Activated naive CD4-positive, alpha-beta T cell treated with Interleukin-2 at 50 U/mL for 16 hours (primary cell): ENCODE measurements at regions not wholly inside any gene's neighbourhood (a gene's known extent, or its start where the extent isn't known, plus 50 kb on each side); places are given as distances from the start of the nearest gene placed in this dataset.
"Not testable (repeated sequence)": the region's sequence is repeated elsewhere in the genome, so short reads cannot be mapped to it uniquely, and the experiment has no call there.

Source experiments
- DNase-seq: peaks from one replicate; pipeline ENCODE4 v3.0.0-alpha.2; 2020

DNA sequence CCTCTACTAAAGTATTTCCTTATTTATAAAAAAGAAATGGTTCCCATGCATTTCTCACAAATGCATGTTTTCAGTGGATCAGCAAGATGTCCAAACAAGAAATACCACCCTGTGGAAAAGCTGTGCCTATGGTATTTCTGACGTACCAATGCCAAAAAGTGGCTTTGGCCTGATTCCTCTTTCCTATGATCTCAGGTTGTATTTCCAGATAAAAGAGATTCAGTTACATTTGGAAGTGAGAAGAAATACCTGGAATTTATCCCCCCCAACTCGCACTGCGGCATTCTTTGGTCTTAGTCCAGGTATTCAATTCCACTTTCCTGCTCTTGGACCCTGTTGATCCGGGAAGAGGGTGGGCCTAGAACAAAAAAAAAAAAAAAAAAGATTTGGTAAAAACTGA lies 815.9 kb upstream of the FRG1 start:
- no peak for DNase-seq

DNA sequence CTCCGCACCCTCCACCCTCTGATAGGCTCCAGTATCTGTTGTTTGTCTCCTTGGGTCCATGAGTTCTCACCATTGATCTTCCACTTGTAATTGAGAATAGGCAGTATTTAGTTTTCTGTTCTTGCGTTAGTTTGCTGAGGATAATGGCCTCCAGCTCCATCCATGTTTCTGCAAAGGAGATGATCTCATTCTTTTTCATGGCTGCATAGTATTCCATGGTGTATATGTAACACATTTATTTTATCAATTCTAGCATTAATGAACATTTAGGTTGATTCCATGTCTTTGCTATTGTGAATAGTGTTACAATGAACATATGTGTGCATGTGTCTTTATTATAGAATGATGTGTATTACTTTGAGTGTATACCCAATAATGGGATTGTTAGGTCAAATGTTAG lies 814.6 kb upstream of the FRG1 start:
- no peak for DNase-seq

DNA sequence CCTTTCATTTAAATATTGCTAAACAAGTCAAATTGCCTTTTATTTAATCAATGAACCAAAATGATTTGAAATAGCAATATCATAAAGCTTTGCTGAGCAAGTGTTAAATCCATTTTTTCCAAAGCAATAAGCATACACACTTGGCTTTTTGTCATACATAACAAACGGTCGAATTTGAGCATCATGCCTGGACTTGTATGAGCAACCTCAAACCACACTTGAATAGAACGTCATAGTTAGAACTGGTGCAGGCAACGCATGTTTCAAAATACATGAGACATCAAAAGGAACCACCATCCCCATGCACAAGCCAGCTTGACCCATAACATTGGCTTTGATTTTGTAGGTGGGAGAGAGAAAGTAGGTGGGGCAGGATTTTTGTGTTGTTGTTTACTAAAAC lies 812.3 kb upstream of the FRG1 start:
- DNase-seq: no peak

DNA sequence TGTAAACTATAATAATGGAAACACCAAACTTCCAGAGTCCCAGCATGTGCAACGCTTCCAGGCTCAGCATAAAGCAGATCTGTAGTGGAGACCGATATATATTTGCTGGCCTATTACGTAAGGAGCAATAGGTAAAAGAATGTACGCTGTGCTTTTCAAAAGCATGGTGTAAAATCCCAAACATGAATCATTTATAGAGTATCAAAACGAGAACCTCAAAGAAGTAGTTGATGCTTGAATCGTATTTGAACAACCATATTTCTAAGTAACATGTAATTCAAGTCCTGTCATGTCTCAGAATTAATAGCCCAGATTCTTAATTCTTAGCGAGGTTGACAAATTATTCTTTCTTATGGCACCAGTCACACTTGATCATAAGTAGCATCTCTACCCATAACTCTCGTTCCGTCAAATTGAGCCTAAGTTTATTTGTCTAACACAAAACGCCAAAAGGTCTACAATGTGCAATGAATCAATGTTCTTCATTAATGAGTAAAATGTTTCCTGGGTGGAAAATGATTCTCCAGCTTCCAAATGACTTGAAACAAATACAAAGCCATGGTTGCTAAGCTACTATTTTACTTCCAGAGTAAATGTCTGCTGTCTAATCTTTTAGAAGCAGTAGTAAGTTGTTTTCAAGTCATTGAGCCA lies 811.5 kb upstream of the FRG1 start:
- DNase-seq: no peak

DNA sequence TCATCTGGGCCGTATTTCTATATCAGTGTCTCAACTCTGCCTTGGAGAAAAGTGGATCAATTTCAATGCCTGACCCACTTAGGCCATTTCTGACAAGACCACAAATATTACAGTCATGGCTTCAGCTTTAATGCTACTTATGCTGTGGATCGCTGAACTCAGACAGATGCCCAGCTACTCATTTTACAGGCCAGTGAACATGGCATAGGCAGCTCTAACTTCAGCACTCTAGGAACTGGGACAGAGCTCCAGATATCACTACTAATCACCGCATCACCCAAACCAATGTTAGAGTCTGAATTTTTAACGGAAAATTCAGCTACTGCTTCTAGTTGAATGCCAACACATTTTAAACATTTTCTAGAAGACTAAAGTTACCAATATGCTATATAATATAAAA lies 809.6 kb upstream of the FRG1 start:
- DNase-seq: no peak

DNA sequence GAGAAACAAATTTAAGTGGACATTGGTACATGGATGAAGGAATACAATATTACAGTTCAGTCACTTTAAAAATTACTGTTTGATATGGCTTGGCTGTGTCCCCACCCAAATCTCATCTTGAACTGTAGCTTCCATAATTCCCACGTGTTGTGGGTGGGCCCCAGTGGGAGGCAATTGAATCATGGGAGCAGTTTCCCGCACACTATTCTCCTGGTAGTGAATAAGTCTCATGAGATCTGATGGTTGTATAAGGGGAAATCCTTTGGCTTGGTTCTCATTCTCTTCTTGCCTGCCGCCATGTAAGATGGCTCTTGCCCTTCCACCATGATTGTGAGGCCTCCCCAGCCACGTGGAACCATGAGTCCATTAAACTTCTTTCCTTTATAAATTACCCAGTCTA lies 804.2 kb upstream of the FRG1 start:
- no peak for DNase-seq

DNA sequence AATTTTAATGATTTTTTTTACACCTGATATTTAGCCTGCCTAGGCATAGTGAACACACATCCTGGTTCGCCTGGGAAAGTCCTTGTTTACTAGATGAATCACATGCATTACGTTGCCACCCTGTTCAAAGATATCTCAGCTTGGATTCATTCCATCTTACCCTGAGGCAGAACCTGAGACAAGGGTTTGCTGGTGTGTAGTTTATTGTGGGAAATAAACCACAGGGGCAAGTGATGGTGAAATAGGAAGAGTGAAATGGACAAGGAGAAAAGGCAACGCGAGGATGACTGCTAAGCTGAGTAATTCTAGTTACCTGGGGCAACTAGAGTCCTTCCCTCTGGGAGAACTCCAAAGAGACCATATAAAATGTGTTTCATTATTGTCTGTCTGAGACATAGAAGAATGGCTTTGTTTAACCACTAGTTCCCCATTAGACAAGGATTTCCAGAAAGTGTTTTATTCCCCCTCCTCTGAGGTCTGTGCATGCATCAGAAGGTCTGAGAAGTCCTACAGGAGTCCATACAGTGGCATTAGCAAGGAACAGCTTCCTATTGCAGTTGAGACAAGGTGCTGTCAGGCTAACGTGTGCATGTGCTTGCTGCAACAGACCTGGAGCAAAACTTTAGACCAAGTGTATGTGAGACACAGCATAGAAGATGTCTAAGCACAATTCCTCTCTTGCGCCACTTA lies 797.3 kb upstream of the FRG1 start:
- no peak for DNase-seq

DNA sequence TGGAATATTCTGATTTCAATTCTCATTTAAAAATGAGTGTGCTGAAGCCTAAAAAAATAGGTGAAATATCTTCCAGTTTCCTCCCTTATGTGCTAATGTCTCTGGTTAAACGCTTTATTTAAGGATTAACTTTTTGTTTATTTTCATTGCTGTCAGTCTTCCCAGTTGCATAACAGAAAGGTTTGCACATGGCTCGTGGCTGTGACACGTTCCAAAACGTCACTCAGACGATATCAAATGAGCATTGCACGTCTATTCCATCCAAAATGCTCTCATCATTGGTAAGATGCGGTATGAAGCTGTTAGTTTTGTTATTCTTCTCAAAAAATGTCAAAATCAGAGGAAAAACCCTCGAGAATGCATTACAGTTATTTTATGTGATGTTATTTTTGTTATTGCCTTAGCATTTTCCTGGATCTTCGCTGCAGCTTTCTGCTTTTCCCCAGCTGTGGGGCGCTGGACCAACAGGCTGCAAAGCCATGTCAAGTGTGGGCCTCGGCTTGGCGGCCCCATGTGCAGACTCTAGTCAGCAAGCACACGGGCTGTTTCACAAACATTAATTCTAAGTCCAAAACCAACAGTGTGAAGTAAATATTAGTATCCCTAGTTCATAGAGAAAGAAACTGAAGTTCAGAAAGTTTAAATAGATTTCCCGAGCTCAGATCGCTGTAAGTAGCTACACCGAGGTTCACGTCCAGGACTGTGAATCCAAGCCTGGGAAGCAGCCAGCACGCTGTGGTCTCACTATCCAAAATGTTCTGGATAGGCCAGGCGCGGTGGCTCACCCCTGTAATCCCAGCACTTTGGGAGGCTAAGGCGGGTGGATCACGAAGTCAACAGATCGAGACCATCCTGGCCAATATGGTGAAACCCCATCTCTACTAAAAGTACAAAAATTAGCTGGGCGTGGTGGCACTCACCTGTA lies 793.4 kb upstream of the FRG1 start:
- DNase-seq: no peak

DNA sequence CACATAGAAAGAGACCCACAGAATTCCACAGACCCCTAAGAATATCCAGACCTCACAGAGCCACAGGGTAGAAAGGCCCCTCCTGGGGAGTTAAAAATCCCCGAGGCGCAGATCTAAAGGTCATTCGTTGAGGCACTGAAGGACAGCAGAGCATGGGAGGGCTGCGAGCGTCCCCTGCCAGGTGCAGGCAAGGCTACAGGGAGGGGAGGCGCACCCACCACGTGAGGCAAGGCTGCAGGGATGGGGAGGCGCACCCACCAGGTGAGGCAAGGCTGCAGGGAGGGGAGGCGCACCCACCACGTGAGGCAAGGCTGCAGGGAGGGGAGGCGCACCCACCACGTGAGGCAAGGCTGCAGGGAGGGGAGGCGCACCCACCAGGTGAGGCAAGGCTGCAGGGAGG lies 785.6 kb upstream of the FRG1 start:
- DNase-seq: not testable (repeated sequence)

DNA sequence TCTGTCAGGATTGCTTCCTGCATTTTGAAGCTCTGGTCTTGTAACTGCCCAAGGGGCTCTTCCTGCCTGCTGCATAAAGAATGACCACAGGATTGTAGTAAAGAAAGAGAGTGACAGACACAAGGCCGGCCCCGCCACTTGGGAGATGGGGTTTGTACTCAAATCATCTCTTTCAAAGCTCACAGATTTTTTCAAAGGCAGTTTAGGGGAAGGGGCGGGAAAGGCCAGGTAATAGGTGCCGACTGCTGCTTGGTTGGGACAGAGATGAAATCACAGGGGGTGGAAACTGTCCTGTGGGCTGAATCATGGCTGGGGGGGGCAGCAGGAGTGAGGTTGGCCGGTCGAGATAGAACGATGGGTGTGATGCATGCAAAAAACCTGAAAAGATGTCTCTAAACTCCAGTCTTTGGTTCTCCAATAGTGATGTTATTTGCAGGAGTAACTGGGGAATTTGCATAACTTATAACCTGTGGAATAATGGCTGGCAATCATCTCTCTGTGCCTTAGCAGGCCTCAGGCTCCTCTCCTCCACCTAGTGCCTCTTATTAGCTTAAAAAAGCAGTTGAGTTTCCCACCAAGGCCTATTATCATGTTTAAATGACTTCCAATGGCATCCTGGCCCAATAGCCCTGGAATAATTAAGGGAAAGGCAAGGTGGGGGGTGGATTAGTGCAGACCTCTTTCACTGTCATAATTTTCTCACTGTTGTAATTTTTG lies 778.4 kb upstream of the FRG1 start:
- DNase-seq: no peak

DNA sequence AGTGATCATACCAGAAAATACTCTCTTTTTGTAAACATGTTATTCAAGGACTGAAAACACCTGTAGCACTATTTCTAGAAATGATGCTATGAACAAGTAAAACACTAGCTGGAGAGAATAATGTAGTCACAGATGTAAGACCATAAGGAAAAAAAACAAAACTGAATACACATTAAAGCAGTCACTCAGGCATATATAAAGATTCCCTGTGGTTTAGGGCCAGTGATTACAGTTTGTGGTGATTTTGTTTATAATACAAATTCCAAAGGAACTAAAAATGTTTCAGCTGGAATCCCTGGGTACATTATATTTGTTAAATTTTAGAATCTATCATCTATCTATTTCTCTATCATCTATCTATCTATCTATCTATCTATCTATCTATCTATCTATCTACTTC lies 777.8 kb upstream of the FRG1 start:
- DNase-seq: no peak

DNA sequence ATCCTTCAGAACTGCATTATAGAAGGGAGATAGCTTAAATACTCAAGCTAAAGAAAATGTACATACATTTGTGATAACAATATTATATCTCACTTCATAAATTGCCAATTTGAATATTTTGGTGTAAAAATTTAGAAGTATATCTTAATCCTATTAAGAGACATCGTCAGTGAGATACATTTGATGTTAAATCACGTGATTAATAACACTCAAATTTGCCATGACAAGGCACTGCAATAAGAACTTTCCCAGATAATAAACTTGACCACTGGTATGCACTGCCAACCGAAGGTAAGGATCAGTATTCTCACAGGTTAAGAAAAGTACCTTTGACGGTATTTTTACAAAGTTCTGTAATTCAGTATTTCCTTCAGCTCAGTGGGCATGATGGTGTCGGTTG lies 764.7 kb upstream of the FRG1 start:
- DNase-seq: no peak

DNA sequence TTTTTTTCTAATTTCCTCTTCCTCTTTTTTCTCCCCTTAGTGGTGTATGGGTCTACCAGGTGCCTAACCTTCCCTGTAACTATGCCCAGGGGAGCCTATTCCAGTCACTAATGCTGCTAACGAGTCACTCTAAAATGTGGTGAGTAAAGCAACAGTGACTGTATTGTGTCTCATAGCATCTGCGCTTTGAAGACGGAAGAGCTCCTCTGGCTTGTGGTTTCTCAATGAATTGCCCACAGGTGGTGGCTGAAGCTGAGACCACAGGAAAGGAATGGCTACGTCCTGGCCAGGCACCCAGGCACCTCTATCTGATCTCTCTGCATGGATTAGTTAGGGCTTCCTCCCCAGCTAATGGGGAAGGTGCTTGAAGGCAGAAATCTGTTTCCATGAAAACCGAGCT lies 763.5 kb upstream of the FRG1 start:
- no peak for DNase-seq

DNA sequence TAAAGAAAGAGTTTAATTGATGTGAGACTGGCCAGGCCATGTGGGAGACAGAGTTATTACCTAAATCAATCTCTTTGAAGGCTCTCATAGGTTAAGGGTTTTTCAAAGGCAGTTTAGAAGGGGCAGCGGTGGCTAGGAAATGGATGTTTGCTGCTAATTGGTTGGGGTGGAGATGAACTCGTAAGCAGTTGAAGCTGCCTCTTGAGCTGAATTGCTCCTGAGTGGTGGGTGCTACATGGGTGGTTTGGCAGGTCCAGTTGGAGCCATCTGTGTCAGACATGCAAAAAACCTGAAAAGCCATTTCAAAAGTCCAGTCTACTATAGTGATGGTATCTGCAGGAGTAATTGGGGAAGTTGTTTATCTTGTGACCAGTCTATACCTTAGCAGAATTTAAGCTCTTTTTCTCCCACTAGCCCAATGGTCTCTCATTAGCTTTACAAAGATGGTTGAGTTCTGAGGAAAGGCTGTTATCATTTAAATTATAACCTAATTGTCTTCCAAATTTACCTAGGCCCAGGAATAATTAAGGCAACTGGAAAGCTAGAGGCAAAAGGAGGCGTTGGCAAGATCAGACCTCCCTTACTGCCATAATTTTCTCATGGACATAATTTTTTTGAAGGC lies 762.4 kb upstream of the FRG1 start:
- no peak for DNase-seq

DNA sequence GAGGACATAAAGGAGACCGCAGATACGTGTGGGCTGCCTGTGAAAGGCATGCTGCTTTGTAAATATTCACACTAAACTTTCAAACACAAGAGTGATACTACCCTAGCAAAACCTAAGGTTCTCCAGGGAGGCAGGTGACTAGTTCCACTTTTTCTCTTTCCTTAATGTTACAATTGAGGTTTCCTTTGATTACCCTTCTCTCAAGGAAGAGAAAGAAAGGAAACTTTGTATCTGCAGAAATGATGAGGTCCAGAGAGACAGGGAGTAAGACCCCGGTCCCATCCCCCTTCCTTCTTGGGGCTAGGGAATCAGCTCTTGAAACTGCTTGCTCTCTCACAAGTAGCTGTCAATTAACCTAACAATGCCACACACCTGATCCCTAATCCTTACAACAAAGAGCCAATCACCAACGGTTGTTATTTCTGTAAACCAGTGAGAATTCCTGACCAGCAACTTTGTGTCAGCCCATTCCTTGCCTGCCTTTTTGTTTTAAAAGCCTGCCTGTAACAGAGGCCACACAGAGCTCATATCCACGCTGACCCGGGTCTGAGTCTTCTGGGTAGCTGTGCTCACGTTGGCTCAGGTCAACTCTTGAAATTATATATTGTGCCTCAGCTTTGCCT lies 754.8 kb upstream of the FRG1 start:
- DNase-seq: no peak

DNA sequence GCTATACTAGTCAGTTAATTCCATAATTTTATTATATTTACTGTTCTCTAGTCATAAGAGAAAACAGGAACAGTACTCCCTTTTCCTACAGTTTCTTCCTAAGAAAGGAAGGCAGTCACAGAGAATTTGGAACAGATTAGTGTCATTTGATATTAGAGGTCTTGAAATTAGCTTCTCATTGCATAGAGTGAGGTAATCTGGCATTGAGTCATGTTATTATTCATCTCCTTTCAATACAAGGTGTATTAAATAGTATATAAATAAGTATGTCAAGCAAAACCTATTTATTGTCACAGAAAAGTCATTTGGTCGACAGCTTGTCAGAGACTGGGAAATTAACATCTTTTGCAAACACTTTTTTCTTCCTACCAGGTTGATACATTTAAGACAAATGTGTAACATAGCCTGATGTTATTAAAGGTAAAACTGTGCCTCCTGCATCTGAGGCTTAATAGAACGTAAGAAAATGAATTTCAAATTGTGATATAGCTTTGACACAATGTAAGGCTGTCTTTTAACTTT lies 753.1 kb upstream of the FRG1 start:
- DNase-seq: no peak

DNA sequence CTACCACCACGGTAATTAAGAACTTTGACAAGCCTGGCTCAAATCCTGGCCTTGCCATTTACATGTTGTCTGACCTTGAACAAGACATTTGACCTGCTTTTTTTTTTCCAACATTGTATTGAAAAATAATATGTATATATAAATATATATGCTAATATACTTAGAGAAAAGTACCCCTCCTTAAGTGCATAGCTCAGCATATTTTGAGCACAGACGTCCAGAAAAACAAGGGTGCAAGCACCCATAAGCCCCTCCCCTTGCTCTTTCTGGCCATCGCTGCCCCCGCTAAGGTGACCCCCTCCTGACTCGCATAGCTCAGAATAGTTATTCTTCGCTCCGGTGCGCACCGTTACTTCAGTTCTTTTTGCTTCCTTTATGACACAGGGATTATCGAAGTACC lies 742.0 kb upstream of the FRG1 start:
- no peak for DNase-seq

DNA sequence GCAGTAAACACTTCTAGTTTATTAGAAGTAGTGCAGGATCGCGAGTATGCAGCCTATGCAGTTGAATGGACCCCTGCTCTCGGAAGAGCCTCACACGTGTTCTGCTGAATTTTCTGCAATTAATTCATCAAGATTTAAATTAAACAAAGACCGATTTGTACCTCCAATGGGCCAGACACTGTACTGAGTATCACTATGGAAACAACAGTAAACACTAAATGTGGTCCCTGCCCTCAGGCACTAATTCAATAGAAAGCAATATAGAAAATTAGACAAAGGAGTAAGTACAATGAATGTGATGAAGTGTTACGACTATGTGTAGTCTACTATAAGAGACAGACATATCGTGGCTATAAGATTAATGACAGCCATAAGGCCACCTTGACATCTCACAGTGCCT lies 740.3 kb upstream of the FRG1 start:
- no peak for DNase-seq

DNA sequence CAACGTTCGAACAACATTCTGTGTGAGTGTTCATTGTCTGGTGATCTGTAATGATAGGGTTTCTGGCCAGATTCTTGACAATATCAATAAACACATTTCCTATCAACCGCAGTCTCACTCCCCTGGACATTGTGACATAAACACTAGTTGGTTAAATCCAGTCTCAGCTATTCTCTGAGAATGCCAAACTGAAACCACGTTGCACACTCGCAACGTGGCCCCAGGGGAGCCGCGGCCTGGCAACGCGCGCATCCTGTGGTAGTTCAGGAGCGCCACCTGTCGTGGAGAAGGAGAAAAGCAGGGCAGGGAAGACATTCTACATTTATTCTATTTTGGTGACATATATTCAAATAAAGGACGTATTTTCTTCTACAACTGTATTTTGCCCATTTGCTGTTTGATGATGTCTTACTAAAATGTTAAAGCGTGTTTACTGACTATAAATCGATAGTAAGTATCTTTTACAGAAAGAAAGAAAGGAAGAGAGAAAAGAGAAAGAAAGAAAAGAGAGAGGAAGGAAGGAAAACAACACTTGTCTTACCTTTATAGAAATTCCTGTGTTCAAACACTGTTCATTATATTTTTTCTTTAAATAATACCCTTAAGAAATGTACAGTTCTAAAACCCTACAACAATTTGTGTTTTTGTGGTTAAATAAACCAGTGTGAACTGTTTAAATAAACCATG lies 738.3 kb upstream of the FRG1 start:
- DNase-seq: no peak

DNA sequence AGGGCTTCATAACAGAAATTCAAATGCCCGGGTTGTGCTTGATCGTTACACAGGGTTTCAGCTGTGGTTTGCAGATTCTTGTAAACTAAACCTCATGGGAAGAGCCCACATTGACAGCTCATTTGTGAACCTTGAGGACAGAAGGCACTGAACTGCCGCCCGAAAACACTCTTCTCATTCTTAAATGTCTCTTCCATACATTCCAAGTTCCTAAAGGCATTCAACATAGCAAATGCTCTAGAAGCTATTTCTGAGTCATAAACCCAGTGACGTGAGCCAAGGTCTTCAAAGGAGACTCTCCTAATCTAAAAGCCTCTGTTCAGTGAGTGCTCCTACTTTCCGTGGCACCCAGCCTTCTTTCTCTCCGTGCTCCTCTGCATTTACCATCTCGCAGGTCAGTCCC lies 737.8 kb upstream of the FRG1 start:
- no peak for DNase-seq

DNA sequence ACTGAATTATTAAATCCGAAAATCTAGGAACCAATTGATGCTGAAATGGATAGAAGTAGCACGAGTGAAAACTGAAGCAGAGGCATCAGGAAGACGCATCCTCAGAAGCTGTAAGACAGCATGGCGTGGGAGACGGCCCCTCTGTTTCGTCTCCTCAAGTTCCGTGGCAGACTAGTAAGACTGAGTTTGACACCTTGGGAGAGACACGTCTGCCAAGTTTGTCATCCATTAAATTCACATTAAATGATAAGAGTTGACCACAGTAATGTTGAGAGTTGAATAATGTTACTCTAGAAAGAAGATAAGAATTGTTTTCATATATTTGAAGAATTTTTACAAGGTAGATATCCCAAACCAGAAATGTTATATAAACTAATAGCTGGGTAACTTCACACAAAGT lies 736.1 kb upstream of the FRG1 start:
- no peak for DNase-seq

DNA sequence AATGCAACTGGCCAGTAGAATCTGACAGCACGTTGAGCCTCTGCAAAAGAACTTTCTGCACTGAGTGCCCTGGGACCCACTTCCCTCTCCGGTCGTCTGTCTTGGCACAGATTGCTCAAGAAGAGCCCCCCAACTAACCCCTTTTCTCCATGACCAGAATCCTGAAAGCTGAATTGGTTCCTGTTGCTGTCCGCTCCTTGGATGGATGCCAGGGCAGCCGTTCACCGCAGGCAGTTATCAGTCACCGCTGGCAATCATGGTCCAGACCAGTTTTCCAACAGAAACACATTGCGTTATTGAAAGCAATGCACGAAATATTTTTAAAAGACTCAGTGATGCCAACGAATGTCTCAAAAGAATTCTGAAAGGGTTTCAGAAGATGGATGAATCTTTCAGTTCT lies 733.7 kb upstream of the FRG1 start:
- DNase-seq: no peak
